ENCODE measurements at regions not wholly inside any gene's neighbourhood (a gene's known extent, or its start where the extent isn't known, plus 50 kb on each side); places are given as distances from the start of the nearest gene placed in this dataset.
"Not testable (repeated sequence)": the region's sequence is repeated elsewhere in the genome, so short reads cannot be mapped to it uniquely, and the experiment has no call there.

DNA sequence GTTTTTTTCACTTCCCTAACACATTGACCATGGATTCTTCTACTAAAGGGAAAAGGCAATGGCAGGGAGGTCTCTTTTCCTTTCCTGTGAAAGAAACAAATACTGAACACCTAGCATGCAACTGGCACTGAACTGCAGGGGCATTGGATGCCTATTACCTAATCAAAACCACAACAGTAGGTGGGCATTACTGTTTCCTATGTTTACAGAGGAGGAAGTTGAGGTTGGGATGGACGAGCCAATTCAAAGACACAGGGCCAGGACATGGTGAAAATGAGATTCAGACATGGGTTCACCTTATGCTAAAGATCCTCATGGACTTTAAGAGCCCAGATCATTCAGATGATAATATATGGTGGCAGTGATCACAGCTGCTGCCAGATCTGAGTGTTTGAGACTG lies 407.0 kb downstream of the MIAT start:
- no peak for DNase-seq (ENCODE audit: low spot score)

DNA sequence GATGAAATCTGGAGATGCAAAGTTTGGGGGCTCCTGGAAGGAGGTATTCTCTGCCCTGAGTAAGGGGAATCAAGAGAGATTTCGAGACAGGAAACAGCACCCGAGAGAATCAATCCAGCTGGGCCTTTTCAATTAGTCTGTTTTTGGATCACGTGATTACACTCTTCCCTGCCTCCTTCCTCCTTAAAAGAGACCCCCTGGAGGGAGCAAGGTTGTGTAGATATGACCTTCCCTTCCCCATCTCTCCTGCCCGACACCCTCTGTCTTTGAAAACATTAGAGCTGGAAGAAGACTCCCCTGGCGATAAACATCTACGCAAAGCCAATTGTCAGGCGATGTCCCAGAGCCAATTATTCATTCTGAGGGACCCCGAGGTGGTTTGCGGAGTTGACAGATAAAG lies 407.9 kb downstream of the MIAT start:
- DNase-seq (ENCODE audit: low spot score), result no peak

DNA sequence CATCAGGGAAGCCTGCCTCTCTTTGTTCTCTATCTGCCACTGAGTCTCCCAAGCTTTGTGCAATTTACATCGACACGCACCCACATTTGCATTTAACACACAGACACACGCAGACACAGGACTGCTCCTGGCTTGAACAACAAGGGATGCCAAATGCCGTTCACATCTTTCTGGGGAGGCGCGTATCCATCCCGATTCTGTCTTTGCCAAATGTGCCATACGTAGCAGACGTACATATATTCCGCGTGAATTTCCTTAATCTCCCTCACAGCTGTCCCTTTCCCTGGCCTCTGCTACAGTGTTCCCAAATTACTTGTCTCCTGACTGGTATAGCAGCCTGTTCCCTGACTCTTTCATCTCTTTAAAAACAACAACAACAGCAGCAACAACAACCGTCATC lies 409.5 kb downstream of the MIAT start:
- DNase-seq (ENCODE audit: low spot score), result no peak

DNA sequence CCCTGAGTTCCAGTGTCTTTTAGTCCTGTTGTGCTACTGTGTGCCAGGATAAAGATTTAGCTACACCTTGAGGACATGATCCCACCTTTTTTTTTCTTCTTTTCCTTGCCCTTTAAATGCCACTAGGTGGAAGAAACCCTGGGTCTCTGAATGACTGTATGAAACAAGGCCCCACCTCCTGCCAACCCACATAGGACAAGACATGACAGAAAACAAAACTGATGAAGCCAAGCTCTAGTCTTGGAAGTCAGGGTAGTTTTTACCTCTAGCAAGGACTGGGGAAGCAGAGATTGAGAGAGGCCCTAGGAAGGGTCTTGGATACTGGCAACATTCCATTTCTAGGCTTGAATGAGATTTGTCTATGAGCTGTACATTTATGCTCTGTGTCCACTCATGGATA lies 410.7 kb downstream of the MIAT start:
- DNase-seq (ENCODE audit: low spot score), result no peak

DNA sequence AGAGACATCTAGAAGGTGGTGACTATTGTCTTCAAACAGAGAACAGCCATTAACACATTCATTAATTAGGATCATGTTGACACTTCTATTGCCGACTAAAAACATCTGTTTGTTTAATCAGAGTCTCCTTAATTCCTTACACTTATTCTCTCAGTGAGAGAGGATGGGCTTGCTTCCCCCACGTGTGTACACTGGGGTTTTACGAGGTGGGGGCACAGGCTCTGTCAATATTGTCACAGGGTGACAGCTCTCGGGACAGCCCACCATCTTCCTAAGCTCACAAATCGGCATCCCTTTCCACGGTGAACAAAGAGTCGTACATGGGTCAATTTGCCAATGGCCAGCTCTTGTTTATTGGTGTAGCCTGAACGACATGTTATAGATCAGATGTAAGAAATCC lies 413.2 kb downstream of the MIAT start:
- DNase-seq (ENCODE audit: low spot score), result no peak

DNA sequence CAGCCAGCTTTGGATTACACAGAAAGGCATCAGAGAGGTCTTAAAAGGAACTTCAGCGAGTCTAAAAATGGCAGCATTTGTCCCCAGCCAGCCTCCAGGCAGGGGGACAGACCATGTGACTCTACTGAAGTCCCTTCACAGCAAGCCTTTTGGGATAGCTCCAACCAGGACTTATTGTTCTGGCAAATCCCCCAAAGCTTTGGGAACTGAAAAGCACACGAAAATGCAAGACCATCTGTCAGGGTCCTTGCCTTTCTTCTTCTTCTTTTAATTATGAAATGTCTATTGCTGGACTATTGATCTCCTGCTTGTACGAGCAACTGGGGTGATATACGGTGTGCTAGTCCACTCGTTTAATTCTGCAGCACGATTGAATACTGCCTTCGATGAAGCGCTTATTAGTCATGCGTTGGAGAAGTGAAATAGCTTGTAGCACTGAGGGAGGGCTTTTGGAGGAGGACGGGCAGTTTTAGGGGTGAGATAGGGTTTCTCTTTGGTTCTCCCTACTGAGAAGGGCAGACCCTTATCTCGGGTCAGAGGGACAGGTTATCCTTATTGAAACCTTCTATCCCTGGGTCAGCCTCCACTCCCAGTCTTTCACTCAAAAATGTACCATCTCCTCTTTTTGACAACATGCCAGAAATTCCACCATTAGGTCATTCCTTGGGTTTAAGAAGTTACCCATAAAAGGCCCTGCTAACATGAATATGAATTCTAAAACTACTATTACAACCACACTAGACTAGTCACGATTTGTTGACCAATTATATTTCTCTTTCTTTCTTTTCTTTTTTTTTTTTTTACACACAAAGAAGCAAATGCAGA lies 416.4 kb downstream of the MIAT start:
- no peak for DNase-seq (ENCODE audit: low spot score)

DNA sequence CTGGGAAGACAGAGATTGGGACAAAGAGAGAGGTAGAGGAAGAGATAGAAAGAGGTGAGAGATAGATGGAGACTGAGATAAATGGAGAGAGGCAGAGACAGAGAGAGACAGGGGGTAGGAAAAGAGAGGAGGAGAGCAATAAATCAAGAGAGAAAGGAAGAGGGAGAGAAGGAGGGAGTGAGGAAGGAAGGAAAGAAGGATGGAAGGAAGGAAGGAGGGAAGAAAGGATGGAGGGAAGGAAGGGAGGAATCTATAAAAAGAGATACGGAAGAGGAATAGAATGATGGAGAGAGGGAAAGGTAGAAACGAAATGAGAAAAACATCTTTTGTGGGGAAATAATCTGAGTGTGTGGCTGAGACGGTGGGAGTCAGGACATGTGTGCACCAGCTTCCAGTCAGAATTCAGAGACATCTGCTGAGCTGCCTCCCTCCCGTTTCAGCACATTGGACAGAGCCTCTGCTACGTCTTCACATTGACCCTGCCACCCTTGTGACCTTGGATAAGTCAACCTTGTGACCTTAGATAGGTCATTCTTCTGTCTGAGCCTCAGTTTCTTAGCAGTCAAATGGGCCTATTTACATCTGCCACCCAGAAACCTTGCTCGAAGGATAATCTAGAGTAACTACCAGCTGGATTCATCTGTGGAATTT lies 417.8 kb downstream of the MIAT start:
- DNase-seq (ENCODE audit: low spot score), result peak; percentile 7

DNA sequence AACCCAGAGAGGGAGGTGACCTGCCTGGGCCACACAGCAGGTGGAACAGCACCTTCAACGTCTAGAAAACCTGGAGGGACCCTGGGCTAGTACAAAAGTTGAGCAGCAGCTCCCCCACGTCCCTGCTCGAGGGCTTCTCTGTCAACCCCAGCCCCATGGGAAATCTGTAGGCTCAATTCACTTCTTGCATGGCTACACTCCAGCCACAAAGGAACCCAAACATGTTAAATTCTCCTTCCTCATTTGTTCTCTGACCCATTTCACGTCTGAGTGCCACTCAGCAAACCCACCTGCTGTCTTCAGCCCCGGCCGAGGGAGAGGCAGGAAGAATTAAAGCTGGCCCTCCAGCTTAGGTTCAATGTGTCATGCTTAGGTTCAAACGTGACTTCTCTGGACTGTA lies 418.5 kb downstream of the MIAT start:
- DNase-seq (ENCODE audit: low spot score), result peak; percentile 23

DNA sequence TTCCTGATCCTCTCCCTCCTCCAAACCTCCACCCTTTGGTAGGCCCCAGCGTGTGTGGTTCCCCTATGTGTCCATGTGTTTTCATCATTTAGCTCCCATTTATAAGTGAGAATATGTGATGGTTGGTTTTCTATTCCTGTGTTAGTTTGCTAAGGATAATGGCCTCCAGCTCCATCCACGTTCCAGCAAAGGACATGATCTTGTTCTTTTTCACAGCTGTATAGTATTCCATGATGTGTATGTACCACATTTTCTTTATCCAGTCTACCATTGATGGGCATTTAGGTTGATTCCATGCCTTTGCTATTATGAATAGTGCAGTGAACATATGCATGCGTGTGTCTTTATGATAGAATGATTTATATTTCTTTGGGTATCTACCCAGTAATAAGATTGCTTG lies 420.7 kb downstream of the MIAT start:
- DNase-seq (ENCODE audit: low spot score), result not testable (repeated sequence)

DNA sequence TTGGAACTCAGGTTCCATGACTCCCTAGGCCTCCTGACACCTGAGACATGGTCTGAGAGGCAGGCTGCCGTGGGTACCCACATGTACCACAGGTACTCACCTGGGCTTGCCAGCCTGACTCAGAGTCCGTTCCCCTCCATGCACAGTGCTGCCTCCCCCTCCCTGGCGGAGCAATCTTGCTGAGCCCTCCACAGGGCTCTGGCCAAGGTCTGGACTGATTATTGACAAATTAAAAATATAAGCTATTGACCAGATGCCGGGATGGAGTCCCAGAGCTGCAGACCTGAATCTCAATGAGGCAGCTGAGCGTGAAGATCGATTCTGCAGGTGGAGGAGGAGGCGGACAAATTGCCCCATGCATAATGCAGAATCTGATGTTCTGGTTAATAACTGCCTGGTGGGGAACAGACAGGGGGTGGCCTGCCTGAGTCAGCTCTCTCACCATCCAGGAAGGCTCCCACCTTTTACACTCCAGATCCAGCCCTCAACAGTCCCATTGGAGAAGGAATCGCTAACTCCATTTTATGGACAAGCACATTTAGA lies 422.7 kb downstream of the MIAT start:
- DNase-seq (ENCODE audit: low spot score), result no peak

DNA sequence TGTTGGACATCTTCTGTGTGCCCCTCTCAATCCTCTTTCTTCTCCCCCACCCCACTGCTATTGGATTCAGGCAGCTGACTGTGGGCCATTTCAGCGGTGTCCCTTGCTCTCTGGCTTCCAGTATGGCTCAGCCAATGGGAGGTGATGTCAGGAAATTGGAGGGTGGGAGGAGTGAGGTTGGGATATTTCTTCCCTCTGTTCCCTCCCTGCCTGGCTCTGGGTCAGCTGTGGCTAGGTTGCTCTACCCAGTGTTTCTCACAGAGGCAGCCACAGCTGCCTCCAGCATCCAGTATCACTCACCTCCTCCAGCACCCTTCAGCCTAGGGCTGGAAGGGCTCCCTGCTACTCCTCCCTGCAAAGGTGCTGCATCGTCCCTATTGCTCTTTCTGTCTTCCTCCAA lies 423.5 kb downstream of the MIAT start:
- DNase-seq (ENCODE audit: low spot score), result no peak

DNA sequence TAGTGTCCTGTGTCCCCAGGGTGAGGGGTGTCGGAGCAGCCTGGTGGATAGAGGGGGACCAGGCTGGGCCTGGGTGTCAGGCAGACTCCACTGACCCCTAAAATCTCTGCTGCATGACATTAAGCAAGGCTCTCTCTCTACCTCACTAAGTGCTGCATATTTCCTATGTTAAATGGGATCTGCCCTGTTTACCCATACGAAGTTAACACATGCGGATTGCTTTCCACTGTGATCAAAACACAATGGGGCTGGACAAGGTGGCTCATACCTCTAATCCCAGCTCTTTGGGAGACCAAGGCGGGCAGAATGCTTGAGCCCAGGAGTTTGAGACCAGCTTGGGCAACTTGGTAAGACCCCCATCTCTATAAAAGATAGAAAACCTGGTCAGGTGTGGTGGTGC lies 426.2 kb downstream of the MIAT start:
- DNase-seq (ENCODE audit: low spot score), result no peak

DNA sequence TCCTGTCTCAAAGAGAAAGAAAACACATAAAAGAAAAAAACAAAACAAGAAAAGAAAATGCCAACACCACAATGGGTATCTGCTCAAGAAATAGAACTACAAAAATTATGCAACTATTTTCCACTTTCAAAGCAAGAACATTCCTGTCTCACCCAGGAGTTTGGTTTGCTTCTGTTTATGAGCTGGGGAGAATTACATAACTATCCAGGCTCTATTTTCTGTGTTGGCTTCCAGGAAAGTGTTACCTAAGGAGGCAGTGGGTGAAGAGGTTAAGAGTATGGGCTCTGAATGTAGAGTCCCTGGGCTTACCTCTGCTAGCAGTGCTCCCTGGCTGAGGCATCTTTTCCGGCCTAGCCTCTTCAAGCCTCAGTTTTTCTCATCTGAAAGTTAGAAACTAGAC lies 426.7 kb downstream of the MIAT start:
- DNase-seq (ENCODE audit: low spot score), result no peak

DNA sequence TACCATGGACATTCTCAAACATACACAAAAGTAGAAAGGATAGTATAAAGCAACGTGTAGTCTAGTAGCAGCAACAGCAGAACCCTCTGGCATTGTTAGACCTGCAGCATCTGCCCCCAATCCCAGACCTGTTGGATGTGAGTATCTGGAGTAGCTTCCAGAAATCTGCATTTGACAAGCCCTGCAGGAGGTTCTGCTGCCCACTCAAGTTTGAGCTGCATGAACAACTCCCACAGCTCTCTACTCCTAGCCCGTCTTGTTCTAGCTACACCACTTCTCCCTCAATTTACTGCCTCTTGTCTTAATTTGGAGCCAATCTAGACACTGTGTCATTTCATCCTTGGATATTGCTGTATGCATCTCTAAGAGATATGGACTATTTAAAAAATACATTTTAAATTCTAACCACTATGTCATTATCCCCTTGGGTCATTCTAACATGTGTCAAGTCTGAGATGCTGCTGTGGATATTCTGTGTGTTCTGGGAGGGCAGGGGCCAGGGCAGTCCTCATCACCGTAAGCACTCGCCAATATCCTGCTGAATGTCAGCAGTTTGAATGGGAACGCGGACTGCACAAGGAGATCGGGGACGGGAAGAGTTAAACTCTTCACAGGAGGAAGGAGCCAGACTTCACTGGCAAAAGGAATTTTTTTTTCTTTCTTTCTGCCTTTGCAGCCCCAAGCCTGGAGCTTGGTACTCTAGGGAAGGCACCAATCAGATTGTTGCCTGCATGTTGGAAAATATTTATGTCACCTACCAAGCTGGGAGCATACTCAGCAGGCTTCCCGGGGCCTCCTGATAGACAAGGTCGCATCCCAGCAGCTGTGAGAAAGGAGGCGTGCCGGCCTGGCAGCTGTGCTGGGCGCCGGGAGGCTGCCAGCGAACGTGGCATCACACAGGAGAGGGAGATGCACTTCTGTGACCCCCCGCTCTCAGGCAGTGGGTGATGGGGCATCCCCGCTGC lies 429.0 kb downstream of the MIAT start:
- DNase-seq (ENCODE audit: low spot score), result no peak

DNA sequence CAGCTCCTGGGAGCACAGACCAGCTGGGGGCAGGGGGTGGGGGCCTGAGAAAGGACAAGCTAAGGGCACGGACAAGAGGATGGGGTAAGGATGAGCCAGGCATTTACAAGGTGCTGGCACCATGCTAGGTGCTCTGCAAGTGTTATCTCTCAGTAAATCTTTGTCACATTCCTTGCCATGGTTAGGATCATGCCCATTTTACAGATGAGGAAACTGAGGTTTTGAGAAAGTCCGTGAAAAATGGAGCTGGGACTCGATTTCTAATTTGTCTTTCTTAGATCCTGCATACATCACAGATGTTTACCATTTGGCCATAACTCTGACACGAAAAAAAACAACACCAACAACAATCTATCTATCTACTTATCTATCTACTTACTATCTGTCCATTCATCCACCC lies 429.7 kb downstream of the MIAT start:
- DNase-seq (ENCODE audit: low spot score), result no peak

DNA sequence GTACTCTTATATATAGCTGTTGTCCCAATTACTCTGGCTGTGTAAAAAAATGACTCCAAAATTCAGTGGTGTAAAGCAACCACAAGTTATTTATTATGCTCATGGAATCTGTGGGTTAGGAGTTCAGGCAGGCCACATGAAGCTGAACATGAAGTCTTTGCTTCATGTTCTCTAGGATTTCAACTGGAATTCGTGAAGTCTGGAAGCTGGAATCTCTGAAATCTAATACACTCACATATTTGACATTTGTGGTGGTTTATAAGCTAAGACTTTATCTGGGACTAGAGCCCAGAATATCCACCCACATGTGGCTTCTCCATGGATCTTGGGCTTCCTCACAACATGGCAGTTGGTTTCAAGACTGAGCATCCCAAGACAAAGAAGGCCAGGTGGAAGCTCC lies 430.6 kb downstream of the MIAT start:
- DNase-seq (ENCODE audit: low spot score), result no peak

DNA sequence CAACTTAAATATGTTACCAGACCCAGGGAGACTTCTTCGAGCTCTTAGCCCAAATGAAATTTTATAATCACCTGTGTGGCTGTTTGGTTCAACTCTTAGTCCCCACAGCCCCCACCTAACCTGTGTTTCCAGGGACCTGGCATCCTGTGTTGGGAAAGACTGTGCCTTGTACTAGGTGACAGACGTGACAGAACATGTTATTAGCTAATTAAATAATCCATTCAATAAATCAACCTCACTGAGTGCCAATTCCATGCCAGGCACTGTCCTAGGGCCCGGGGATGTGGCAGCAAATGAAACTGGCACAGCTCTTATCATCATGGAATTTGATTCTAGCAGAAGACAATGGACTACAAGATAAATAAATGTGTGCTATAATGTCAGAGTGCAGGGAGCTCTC lies 431.9 kb downstream of the MIAT start:
- DNase-seq (ENCODE audit: low spot score), result no peak

DNA sequence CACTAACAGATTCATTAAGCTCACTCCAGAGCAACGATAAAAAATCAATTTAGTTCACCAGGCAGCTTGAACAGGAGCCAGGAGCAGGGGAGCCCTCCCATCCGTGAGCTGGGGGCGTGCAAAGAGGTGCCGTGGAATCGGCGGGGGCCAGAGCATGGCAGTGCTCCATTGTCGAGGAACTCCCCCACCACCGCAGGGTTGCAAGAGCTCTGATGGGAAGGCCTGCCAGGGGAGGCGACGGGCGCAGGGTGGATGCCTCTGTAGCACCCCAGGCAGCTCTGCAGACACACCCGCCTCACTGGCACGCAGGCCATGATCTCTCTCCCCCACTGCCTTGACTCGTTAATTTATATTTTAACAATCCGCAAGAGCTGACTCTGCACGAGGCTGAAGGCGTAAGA lies 433.2 kb downstream of the MIAT start:
- no peak for DNase-seq (ENCODE audit: low spot score)

DNA sequence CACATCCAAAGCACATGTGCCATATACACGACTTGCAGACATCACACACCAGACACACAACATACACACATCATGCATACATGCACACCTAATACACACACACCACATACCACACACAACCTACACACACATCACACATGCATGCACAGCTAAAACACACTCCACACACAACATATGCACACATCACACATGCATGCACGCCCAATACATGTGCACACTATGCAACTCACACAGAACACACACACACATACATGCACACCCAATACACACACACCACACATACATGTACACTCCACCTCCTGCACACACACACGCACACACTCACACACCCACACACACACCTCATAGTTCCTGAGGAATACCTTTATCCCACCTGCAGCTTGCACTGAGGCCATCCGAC lies 436.0 kb downstream of the MIAT start:
- DNase-seq (ENCODE audit: low spot score), result no peak

DNA sequence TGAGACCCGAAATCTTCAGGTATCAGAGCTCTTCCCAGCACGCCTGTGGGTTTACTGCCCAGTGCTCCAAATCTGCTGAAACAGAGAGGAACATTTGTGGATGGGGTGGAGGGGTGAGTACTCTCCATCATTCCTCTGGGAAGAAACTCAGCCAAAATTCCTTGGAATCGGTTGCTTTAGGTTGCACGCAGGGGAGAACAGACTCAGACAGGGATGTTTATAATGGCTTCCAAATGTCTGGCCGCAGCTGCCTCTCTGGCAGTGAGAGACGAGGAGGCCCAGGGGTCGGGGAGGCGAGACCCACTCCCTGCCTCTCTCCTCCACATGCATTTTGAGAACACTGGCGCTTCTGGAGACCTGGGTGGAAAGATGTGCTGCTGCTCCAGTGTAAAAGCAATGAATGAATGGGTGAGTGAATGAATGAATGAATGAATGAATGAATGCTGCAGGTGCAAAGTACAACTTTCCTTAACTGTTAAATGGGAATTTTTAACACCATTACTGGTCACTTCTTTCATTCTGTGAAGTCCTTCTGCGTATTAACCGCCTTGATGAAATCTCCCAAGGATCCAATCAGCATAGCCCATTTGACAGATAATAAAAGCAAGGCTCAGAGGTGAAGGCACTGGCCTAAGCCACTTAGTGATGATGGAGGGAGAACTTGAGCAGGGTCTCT lies 437.4 kb downstream of the MIAT start:
- no peak for DNase-seq (ENCODE audit: low spot score)

DNA sequence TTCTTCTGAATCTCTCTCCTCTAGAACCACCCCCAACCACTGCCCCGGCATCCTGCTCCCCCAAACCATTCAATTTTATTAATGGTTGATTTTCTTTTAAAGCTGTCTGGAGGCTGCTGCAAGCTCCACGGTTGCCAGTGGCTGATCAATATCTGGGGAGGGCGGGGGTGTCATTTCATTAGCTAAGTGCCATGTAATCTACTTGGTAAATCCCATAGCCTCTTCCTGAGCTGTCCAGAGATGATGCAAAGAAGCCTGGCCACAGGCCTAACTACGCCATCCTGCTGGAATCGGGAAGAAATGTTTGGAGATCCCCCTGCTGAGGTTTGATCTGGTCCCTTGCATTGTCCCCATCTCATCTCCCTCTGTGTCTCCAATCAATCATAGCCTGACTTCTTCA lies 440.1 kb downstream of the MIAT start:
- DNase-seq (ENCODE audit: low spot score), result no peak

DNA sequence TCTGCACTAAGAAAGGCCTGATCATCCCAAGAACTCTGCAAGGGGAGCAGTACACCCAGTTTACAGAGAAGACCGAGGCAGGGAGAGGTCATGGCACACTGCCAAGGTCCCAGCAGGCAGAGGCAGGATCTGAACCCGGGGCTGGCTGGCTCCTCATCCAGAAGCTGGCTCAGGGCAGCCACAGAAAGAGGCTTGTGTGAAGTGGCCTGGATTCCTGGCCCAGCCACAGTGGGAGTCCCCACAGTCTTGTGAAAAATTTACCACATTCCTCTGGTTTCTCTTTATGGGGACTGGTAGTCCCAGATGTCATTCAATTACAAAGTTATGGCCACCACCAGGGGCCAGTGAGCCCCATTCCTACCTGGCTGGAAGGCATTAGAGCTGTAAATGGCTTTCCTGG lies 440.5 kb downstream of the MIAT start:
- DNase-seq (ENCODE audit: low spot score), result no peak
